Hindlimb muscle (tissue), 1 donor: ENCODE measurements at regions not wholly inside any gene's neighbourhood (a gene's known extent, or its start where the extent isn't known, plus 50 kb on each side); places are given as distances from the start of the nearest gene placed in this dataset.
"Not testable (repeated sequence)": the region's sequence is repeated elsewhere in the genome, so short reads cannot be mapped to it uniquely, and the experiment has no call there.

Experiments
- DNase-seq: peaks from one replicate; pipeline ENCODE4 v3.0.0-alpha.2; 2013

- DNase-seq, result no peak
Observed at GRCh38 chr5:39640552-39640951, 215.8 kb upstream of the DAB2 start.

- DNase-seq, result no peak
Observed at GRCh38 chr5:39639618-39640089, 214.9 kb upstream of the DAB2 start.

GRCh38 chr5:39638813-39639212, 214.0 kb upstream of the DAB2 start:
- no peak for DNase-seq

GRCh38 chr5:39633057-39633456, 208.3 kb upstream of the DAB2 start:
- no peak for DNase-seq

GRCh38 chr5:39631958-39632357, 207.2 kb upstream of the DAB2 start:
- DNase-seq, result no peak

GRCh38 chr5:39629946-39630345, 205.2 kb upstream of the DAB2 start:
- no peak for DNase-seq

- DNase-seq, result no peak
Observed at GRCh38 chr5:39628348-39628747, 203.6 kb upstream of the DAB2 start.

GRCh38 chr5:39624890-39625289, 200.1 kb upstream of the DAB2 start:
- DNase-seq, result no peak

- no peak for DNase-seq
Observed at GRCh38 chr5:39624268-39624886, 199.6 kb upstream of the DAB2 start.

- DNase-seq, result no peak
Observed at GRCh38 chr5:39623291-39623865, 198.6 kb upstream of the DAB2 start.

GRCh38 chr5:39622281-39622680, 197.5 kb upstream of the DAB2 start:
- DNase-seq, result no peak

GRCh38 chr5:39619168-39619818, 194.5 kb upstream of the DAB2 start:
- DNase-seq, result no peak

- no peak for DNase-seq
Observed at GRCh38 chr5:39618391-39618790, 193.6 kb upstream of the DAB2 start.

- no peak for DNase-seq
Observed at GRCh38 chr5:39616131-39616530, 191.4 kb upstream of the DAB2 start.

- not testable (repeated sequence) for DNase-seq
Observed at GRCh38 chr5:39611076-39611475, 186.3 kb upstream of the DAB2 start.

GRCh38 chr5:39608024-39608423, 183.2 kb upstream of the DAB2 start:
- DNase-seq, result peak; percentile 23

- no peak for DNase-seq
Observed at GRCh38 chr5:39606591-39606990, 181.8 kb upstream of the DAB2 start.

GRCh38 chr5:39605588-39606575, 181.1 kb upstream of the DAB2 start:
- DNase-seq, result no peak

GRCh38 chr5:39605145-39605544, 180.4 kb upstream of the DAB2 start:
- no peak for DNase-seq

- no peak for DNase-seq
Observed at GRCh38 chr5:39604491-39604890, 179.7 kb upstream of the DAB2 start.

GRCh38 chr5:39599721-39600431, 175.1 kb upstream of the DAB2 start:
- DNase-seq, result no peak

GRCh38 chr5:39598661-39599248, 174.0 kb upstream of the DAB2 start:
- no peak for DNase-seq
